GM12865 (cell line): ENCODE measurements at regions not wholly inside any gene's neighbourhood (a gene's known extent, or its start where the extent isn't known, plus 50 kb on each side); places are given as distances from the start of the nearest gene placed in this dataset.
A peak's percentile ranks its signal among the peaks of the same experiment; 100 is the strongest.

Source experiments
- DNase-seq: peaks from one replicate; pipeline ENCODE4 v3.0.0; 2010; ENCODE audit warnings: low read depth
- H3K4me3 ChIP-seq: 2 replicates; pipeline ENCODE4 v1.5.1; 2011; ENCODE audit warnings: mild to moderate bottlenecking, low read depth, low read length, control low read depth
- CTCF ChIP-seq: IDR thresholded peaks from 2 replicates; pipeline ENCODE4 v1.5.1; 2011; ENCODE audit warnings: low read length, control low read depth, low read depth, inconsistent platforms; ENCODE audit not compliant: insufficient read depth; ENCODE audit errors: missing control alignments

- no peak for TF ChIP-seq CTCF
- H3K4me3 ChIP-seq = no peak overlapping the region
- DNase-seq = no peak
These were observed 201.2 kb downstream of the BCHE start for GRCh38 chr3:165635791-165636683.

GRCh38 chr3:165624761-165625160 is 212.5 kb downstream of the BCHE start:
- TF ChIP-seq CTCF = peak; percentile 44
- no peak overlapping the region for H3K4me3 ChIP-seq
- DNase-seq = peak; percentile 23

- no peak for TF ChIP-seq CTCF
- H3K4me3 ChIP-seq = no peak overlapping the region
- DNase-seq = no peak
These were observed 214.9 kb downstream of the BCHE start for GRCh38 chr3:165622356-165622755.

- TF ChIP-seq CTCF = no peak
- no peak for DNase-seq
- no peak overlapping the region for H3K4me3 ChIP-seq
These were observed 218.2 kb downstream of the BCHE start for GRCh38 chr3:165619069-165619468.

GRCh38 chr3:165617134-165617533 is 220.1 kb downstream of the BCHE start:
- no peak for TF ChIP-seq CTCF
- H3K4me3 ChIP-seq = no peak overlapping the region
- DNase-seq = no peak

GRCh38 chr3:165614337-165614736 is 222.9 kb downstream of the BCHE start:
- H3K4me3 ChIP-seq = no peak overlapping the region
- TF ChIP-seq CTCF = no peak
- DNase-seq = no peak

GRCh38 chr3:165613014-165613413 is 224.2 kb downstream of the BCHE start:
- no peak for DNase-seq
- no peak overlapping the region for H3K4me3 ChIP-seq
- no peak for TF ChIP-seq CTCF
